T-helper 2 cell treated with Interferon-gamma antibody and Interleukin-4, amounts not matched to agents 5 μg/mL and 100 μg/mL, for 36 hours (primary cell): ENCODE measurements at regions not wholly inside any gene's neighbourhood (a gene's known extent, or its start where the extent isn't known, plus 50 kb on each side); places are given as distances from the start of the nearest gene placed in this dataset.
"Not testable (repeated sequence)": the region's sequence is repeated elsewhere in the genome, so short reads cannot be mapped to it uniquely, and the experiment has no call there.

ENCODE experiments used
- DNase-seq: peaks from one replicate; pipeline ENCODE4 v3.0.0; 2021; ENCODE audit warnings: low spot score
- H3K27ac Mint-ChIP-seq: one replicate; pipeline ENCODE4 v1.8.0; 2021; ENCODE audit warnings: mild to moderate bottlenecking, mixed read lengths
- H3K27me3 Mint-ChIP-seq: one replicate; pipeline ENCODE4 v1.8.0; 2021; ENCODE audit warnings: low read depth, mixed read lengths
- H3K36me3 Mint-ChIP-seq: one replicate; pipeline ENCODE4 v1.8.0; 2021; ENCODE audit warnings: low read depth, mixed read lengths
- H3K4me1 Mint-ChIP-seq: one replicate; pipeline ENCODE4 v1.8.0; 2021; ENCODE audit warnings: low read depth, mixed read lengths
- H3K4me3 Mint-ChIP-seq: one replicate; pipeline ENCODE4 v1.8.0; 2022; ENCODE audit warnings: mild to moderate bottlenecking, moderate library complexity, mixed read lengths
- H3K9me3 Mint-ChIP-seq: one replicate; pipeline ENCODE4 v1.8.0; 2021; ENCODE audit warnings: mixed read lengths

GRCh38 chr15:25170113-25170731, 215.4 kb downstream of the SNRPN start:
- H3K27ac Mint-ChIP-seq: no peak overlapping the region
- H3K9me3 Mint-ChIP-seq: peaks cover 36% of the 10 kb centered on the region
- no peaks in the 10 kb centered on the region for H3K27me3 Mint-ChIP-seq
- no peak overlapping the region for H3K4me3 Mint-ChIP-seq
- H3K4me1 Mint-ChIP-seq: no peaks in the 10 kb centered on the region
- no peak for DNase-seq
- H3K36me3 Mint-ChIP-seq: no peaks in the 10 kb centered on the region

GRCh38 chr15:25170781-25171110, 216.0 kb downstream of the SNRPN start:
- no peaks in the 10 kb centered on the region for H3K4me1 Mint-ChIP-seq

GRCh38 chr15:25171111-25171811, 216.5 kb downstream of the SNRPN start:
- H3K36me3 Mint-ChIP-seq: no peaks in the 10 kb centered on the region
- DNase-seq: no peak
- no peak overlapping the region for H3K27ac Mint-ChIP-seq
- no peaks in the 10 kb centered on the region for H3K4me1 Mint-ChIP-seq
- no peak overlapping the region for H3K4me3 Mint-ChIP-seq
- H3K27me3 Mint-ChIP-seq: no peaks in the 10 kb centered on the region
- peaks cover 35% of the 10 kb centered on the region for H3K9me3 Mint-ChIP-seq

More at GRCh38 chr15:25170781-25171110, 216.0 kb downstream of the SNRPN start:
- DNase-seq: no peak
- peaks cover 37% of the 10 kb centered on the region for H3K9me3 Mint-ChIP-seq
- no peak overlapping the region for H3K4me3 Mint-ChIP-seq
- no peaks in the 10 kb centered on the region for H3K27me3 Mint-ChIP-seq
- H3K27ac Mint-ChIP-seq: no peak overlapping the region
- H3K36me3 Mint-ChIP-seq: no peaks in the 10 kb centered on the region

- H3K27me3 Mint-ChIP-seq: no peaks in the 10 kb centered on the region
- H3K9me3 Mint-ChIP-seq: peaks cover 31% of the 10 kb centered on the region
- no peak overlapping the region for H3K27ac Mint-ChIP-seq
- no peaks in the 10 kb centered on the region for H3K36me3 Mint-ChIP-seq
- no peak for DNase-seq
- no peaks in the 10 kb centered on the region for H3K4me1 Mint-ChIP-seq
- no peak overlapping the region for H3K4me3 Mint-ChIP-seq
These were observed 217.3 kb downstream of the SNRPN start for GRCh38 chr15:25171856-25172687.

- no peak overlapping the region for H3K27ac Mint-ChIP-seq
- H3K36me3 Mint-ChIP-seq: no peaks in the 10 kb centered on the region
- H3K9me3 Mint-ChIP-seq: peaks cover 31% of the 10 kb centered on the region
- no peaks in the 10 kb centered on the region for H3K27me3 Mint-ChIP-seq
- no peak overlapping the region for H3K4me3 Mint-ChIP-seq
- DNase-seq: no peak
- H3K4me1 Mint-ChIP-seq: no peaks in the 10 kb centered on the region
These were observed 217.9 kb downstream of the SNRPN start for GRCh38 chr15:25172691-25173090.

- H3K4me3 Mint-ChIP-seq: no peak overlapping the region
- no peaks in the 10 kb centered on the region for H3K4me1 Mint-ChIP-seq
- peaks cover 31% of the 10 kb centered on the region for H3K9me3 Mint-ChIP-seq
- no peaks in the 10 kb centered on the region for H3K27me3 Mint-ChIP-seq
- H3K27ac Mint-ChIP-seq: no peak overlapping the region
- no peak for DNase-seq
- no peaks in the 10 kb centered on the region for H3K36me3 Mint-ChIP-seq
These were observed 218.6 kb downstream of the SNRPN start for GRCh38 chr15:25173241-25174028.

- not testable (repeated sequence) for H3K4me3 Mint-ChIP-seq, H3K36me3 Mint-ChIP-seq, H3K4me1 Mint-ChIP-seq, H3K27ac Mint-ChIP-seq, DNase-seq, H3K27me3 Mint-ChIP-seq
- peaks cover 31% of the 10 kb centered on the region for H3K9me3 Mint-ChIP-seq
These were observed 219.4 kb downstream of the SNRPN start for GRCh38 chr15:25174149-25174548.

GRCh38 chr15:25175033-25175788, 220.4 kb downstream of the SNRPN start:
- no peaks in the 10 kb centered on the region for H3K27me3 Mint-ChIP-seq
- DNase-seq: no peak

GRCh38 chr15:25175789-25176615, 221.2 kb downstream of the SNRPN start:
- no peaks in the 10 kb centered on the region for H3K4me1 Mint-ChIP-seq
- H3K36me3 Mint-ChIP-seq: no peaks in the 10 kb centered on the region
- DNase-seq: no peak
- H3K9me3 Mint-ChIP-seq: peaks cover 25% of the 10 kb centered on the region
- H3K27ac Mint-ChIP-seq: no peak overlapping the region
- H3K4me3 Mint-ChIP-seq: no peak overlapping the region
- no peaks in the 10 kb centered on the region for H3K27me3 Mint-ChIP-seq

More at GRCh38 chr15:25175033-25175788, 220.4 kb downstream of the SNRPN start:
- H3K36me3 Mint-ChIP-seq: no peaks in the 10 kb centered on the region
- H3K9me3 Mint-ChIP-seq: peaks cover 25% of the 10 kb centered on the region
- no peak overlapping the region for H3K4me3 Mint-ChIP-seq
- H3K27ac Mint-ChIP-seq: no peak overlapping the region
- H3K4me1 Mint-ChIP-seq: no peaks in the 10 kb centered on the region

- Mint-ChIP-seq H3K4me3 (no peak overlapping the region), H3K27ac (no peak overlapping the region), H3K36me3 (no peaks in the 10 kb centered on the region), H3K9me3 (peaks cover 25% of the 10 kb centered on the region), H3K4me1 (no peaks in the 10 kb centered on the region), H3K27me3 (no peaks in the 10 kb centered on the region)
- DNase-seq: no peak
These were observed 221.8 kb downstream of the SNRPN start for GRCh38 chr15:25176616-25176923.

GRCh38 chr15:25176991-25177954, 222.5 kb downstream of the SNRPN start:
- no peaks in the 10 kb centered on the region for H3K4me1 Mint-ChIP-seq
- no peaks in the 10 kb centered on the region for H3K36me3 Mint-ChIP-seq
- H3K4me3 Mint-ChIP-seq: no peak overlapping the region
- H3K27ac Mint-ChIP-seq: no peak overlapping the region
- H3K27me3 Mint-ChIP-seq: no peaks in the 10 kb centered on the region
- H3K9me3 Mint-ChIP-seq: peaks cover 30% of the 10 kb centered on the region
- no peak for DNase-seq
